Body of pancreas (tissue), 4 donors: ENCODE measurements at regions not wholly inside any gene's neighbourhood (a gene's known extent, or its start where the extent isn't known, plus 50 kb on each side); places are given as distances from the start of the nearest gene placed in this dataset.
A peak's percentile ranks its signal among the peaks of the same experiment; 100 is the strongest.

Experiments used
- ATAC-seq: fragments of 150-250 bp; one replicate; pipeline ENCODE4 v1.9.1; 2016
- DNase-seq, 4 donors: peaks; one replicate each; pipeline ENCODE4 v3.0.0-alpha.2; 2019
- H3K27ac ChIP-seq, 4 donors: fragments of 200-600 bp; sonication (generic); 1 replicate in 3 of 4; 2 replicates in 1 of 4; pipeline versions ENCODE4 v1.5.1 to v1.6.1; 2016 to 2019; ENCODE audit warnings: mild to moderate bottlenecking in 1 of 4, mixed read lengths in 1 of 4, moderate library complexity in 1 of 4
- H3K27me3 ChIP-seq, 2 donors: fragments of 200-600 bp; sonication (generic); one replicate each; pipeline ENCODE4 v1.6.0; 2016; ENCODE audit warnings: mild to moderate bottlenecking in 1 of 2
- H3K36me3 ChIP-seq, 2 donors: fragments of 200-600 bp; sonication (generic); replicated peaks in 1 of 2; 2 replicates each; pipeline ENCODE4 v1.5.1; 2016; ENCODE audit warnings: low read depth in 2 of 2; ENCODE audit not compliant: insufficient read depth in 1 of 2
- H3K4me1 ChIP-seq: fragments of 200-600 bp; sonication (generic); one replicate; pipeline ENCODE4 v1.6.0; 2016
- H3K4me3 ChIP-seq, 2 donors: fragments of 200-600 bp; sonication (generic); 1 replicate in 1 of 2; 2 replicates in 1 of 2; pipeline ENCODE4 v1.5.1; 2016 to 2019
- H3K9me3 ChIP-seq, 3 donors: fragments of 200-600 bp; sonication (generic); 1 replicate in 2 of 3; 2 replicates in 1 of 3; pipeline ENCODE4 v1.5.1; 2016
- CTCF ChIP-seq, 7 experiments: fragments of 450-650 bp in 4 of 7; fragments of 200-600 bp in 3 of 7; sonication (generic) in 3 of 7; IDR thresholded peaks; one replicate each; pipeline ENCODE4 v1.5.1; 2016 to 2019; ENCODE audit warnings: antibody characterized with exemption in 7 of 7
- POLR2A ChIP-seq, 3 donors: fragments of 450-650 bp; IDR thresholded peaks; one replicate each; pipeline ENCODE4 v1.6.1; 2016; ENCODE audit warnings: antibody characterized with exemption in 3 of 3, mild to moderate bottlenecking in 2 of 3
- WGBS, 2 donors: methylation state at CpG; one replicate each; pipeline ENCODE4 v1.1.5; 2017; 5-methylcytosine and 5-hydroxymethylcytosine counted together
- intact Hi-C: fragments of 100-400 bp; cut with DNase I; formaldehyde crosslinking; loops from one replicate; pipeline ENCODE4 v1.15.1; 2023

- no peak for TF ChIP-seq POLR2A (IDR thresholded peaks at IDR 0.05)
- TF ChIP-seq CTCF (IDR thresholded peaks at IDR 0.05) = no peak
- Histone ChIP-seq H3K4me1 (peaks cover 7% of the 10 kb centered on the region), H3K9me3 (no peaks in the 10 kb centered on the region), H3K4me3 (no peak overlapping the region), H3K27ac (no peak overlapping the region), H3K27me3 (no peaks in the 10 kb centered on the region), H3K36me3 (no peaks in the 10 kb centered on the region)
- WGBS, 2 donors = 70 to 76% methylated on average over 3 of the region's 3 CpGs
- ATAC-seq (no peak), DNase-seq (no peak)
- intact Hi-C loops = no loop called here
Observed at GRCh38 chr15:58246041-58246440, 107.9 kb downstream of the AQP9 start.

GRCh38 chr15:58247855-58248842 is 110.0 kb downstream of the AQP9 start:
- Histone ChIP-seq H3K9me3 (no peaks in the 10 kb centered on the region), H3K27me3 (no peaks in the 10 kb centered on the region), H3K27ac (no peak overlapping the region), H3K36me3 (no peaks in the 10 kb centered on the region), H3K4me3 (no peak overlapping the region), H3K4me1 (peaks cover 7% of the 10 kb centered on the region)
- TF ChIP-seq CTCF (IDR thresholded peaks at IDR 0.05) (no peak), POLR2A (IDR thresholded peaks at IDR 0.05) (no peak)
- intact Hi-C loops = no loop called here
- 56 to 66% methylated on average over 19 to 20 of the region's 20 CpGs for WGBS, 2 donors
- ATAC-seq (peak; percentile 62), DNase-seq (peak; percentile 36 to 84 (median 56))

GRCh38 chr15:58249646-58250312 is 111.6 kb downstream of the AQP9 start:
- Histone ChIP-seq H3K27ac (no peak overlapping the region), H3K27me3 (no peaks in the 10 kb centered on the region), H3K36me3 (no peaks in the 10 kb centered on the region), H3K4me1 (peaks cover 7% of the 10 kb centered on the region), H3K9me3 (no peaks in the 10 kb centered on the region), H3K4me3 (no peak overlapping the region)
- ATAC-seq (no peak), DNase-seq (no peak)
- intact Hi-C loops = no loop called here
- no peak for TF ChIP-seq POLR2A (IDR thresholded peaks at IDR 0.05)
- 49 to 52% methylated on average over 8 of the region's 8 CpGs for WGBS, 2 donors

DNA sequence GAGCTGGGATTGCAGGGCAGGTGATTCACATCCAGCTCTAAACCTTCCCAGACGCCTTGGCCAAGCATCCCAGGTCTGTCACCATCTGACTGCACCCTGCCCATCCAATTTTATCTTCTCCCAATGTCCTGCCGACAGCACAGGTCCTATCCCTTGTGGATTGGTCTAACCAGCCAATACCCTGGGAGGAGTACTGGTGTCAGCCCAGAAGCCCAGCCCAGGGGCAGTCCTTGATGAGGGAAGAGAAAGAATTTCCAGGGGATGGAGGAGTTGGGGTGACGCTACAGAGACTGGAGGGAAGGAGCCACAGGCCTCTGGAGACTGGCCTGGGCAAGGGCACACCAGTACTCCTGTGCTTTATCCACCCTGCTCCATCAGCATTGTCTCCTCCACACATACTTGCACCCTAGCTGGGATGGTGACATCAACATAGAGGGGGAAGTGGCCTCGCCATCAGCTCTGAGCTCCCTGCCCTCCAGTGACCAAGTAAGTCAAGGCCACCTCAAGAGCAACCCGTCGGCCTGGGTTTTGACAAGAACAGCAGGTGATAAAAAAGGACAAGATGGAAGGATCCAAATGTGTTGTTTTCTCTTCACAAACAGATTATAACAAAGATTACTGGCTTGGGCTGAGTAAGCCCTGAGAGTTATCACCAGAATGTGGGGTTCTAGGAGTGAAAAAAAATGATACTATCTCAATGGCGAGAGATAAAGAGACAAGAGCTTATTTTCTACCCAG is 114.6 kb downstream of the AQP9 start:
- no peaks in the 10 kb centered on the region for H3K9me3 ChIP-seq
- no peaks in the 10 kb centered on the region for H3K36me3 ChIP-seq
- no peaks in the 10 kb centered on the region for H3K27me3 ChIP-seq
- peaks cover 6% of the 10 kb centered on the region for H3K4me1 ChIP-seq
- ATAC-seq (no peak), DNase-seq (no peak)
- intact Hi-C loops = no loop called here
- TF ChIP-seq CTCF (IDR thresholded peaks at IDR 0.05) (no peak), POLR2A (IDR thresholded peaks at IDR 0.05) (no peak)
- no peak overlapping the region for H3K27ac ChIP-seq
- no peak overlapping the region for H3K4me3 ChIP-seq
- WGBS, 2 donors = 73 to 74% methylated on average over 7 of the region's 7 CpGs
